HG02610 (cell line): ENCODE measurements at regions not wholly inside any gene's neighbourhood (a gene's known extent, or its start where the extent isn't known, plus 50 kb on each side); places are given as distances from the start of the nearest gene placed in this dataset.
"Not testable (repeated sequence)": the region's sequence is repeated elsewhere in the genome, so short reads cannot be mapped to it uniquely, and the experiment has no call there.

ENCODE experiments used
- ATAC-seq: cut with Tn5 transposase; IDR thresholded peaks from one replicate; pipeline ENCODE4 v1.9.1; 2021; ENCODE audit warnings: mild to moderate bottlenecking, moderate library complexity; ENCODE audit not compliant: unreplicated experiment

GRCh38 chr16:17759451-17760390 lies 289.0 kb upstream of the XYLT1 start:
- no peak for ATAC-seq

GRCh38 chr16:17757808-17758207 lies 287.0 kb upstream of the XYLT1 start:
- no peak for ATAC-seq

GRCh38 chr16:17755158-17755557 lies 284.4 kb upstream of the XYLT1 start:
- no peak for ATAC-seq

- ATAC-seq, result no peak
These were observed 282.7 kb upstream of the XYLT1 start for GRCh38 chr16:17753434-17753833.

- ATAC-seq, result no peak
These were observed 278.9 kb upstream of the XYLT1 start for GRCh38 chr16:17749706-17750105.

- ATAC-seq, result no peak
These were observed 277.4 kb upstream of the XYLT1 start for GRCh38 chr16:17748044-17748719.

GRCh38 chr16:17747081-17747756 lies 276.5 kb upstream of the XYLT1 start:
- no peak for ATAC-seq

- ATAC-seq, result no peak
These were observed 274.3 kb upstream of the XYLT1 start for GRCh38 chr16:17744921-17745572.

GRCh38 chr16:17743578-17743977 lies 272.8 kb upstream of the XYLT1 start:
- ATAC-seq, result no peak

- no peak for ATAC-seq
These were observed 272.4 kb upstream of the XYLT1 start for GRCh38 chr16:17743158-17743557.

- ATAC-seq, result not testable (repeated sequence)
These were observed 264.3 kb upstream of the XYLT1 start for GRCh38 chr16:17735099-17735498.

- ATAC-seq, result no peak
These were observed 259.1 kb upstream of the XYLT1 start for GRCh38 chr16:17729820-17730219.

GRCh38 chr16:17728196-17728595 lies 257.4 kb upstream of the XYLT1 start:
- no peak for ATAC-seq

- ATAC-seq, result no peak
These were observed 253.6 kb upstream of the XYLT1 start for GRCh38 chr16:17724242-17724898.

- ATAC-seq, result no peak
These were observed 252.9 kb upstream of the XYLT1 start for GRCh38 chr16:17723531-17724134.

- no peak for ATAC-seq
These were observed 247.7 kb upstream of the XYLT1 start for GRCh38 chr16:17718495-17718894.

GRCh38 chr16:17705847-17706246 lies 235.1 kb upstream of the XYLT1 start:
- ATAC-seq, result no peak

- no peak for ATAC-seq
These were observed 225.9 kb upstream of the XYLT1 start for GRCh38 chr16:17696616-17697015.

GRCh38 chr16:17692484-17692883 lies 221.7 kb upstream of the XYLT1 start:
- no peak for ATAC-seq

- ATAC-seq, result no peak
These were observed 221.1 kb upstream of the XYLT1 start for GRCh38 chr16:17691899-17692176.
